Trophoblast cell (in vitro differentiated cells and primary cell): ENCODE measurements at regions not wholly inside any gene's neighbourhood (a gene's known extent, or its start where the extent isn't known, plus 50 kb on each side); places are given as distances from the start of the nearest gene placed in this dataset.
A peak's percentile ranks its signal among the peaks of the same experiment; 100 is the strongest.

Source experiments
- DNase-seq, 2 donors: peaks; one replicate each; pipeline ENCODE4 v3.0.0-alpha.2; 2016
- H2AFZ ChIP-seq: 2 replicates; pipeline ENCODE4 v1.6.1; 2013; ENCODE audit warnings: low read length, moderate library complexity, mild to moderate bottlenecking; ENCODE audit not compliant: insufficient read depth, poor library complexity
- H2AK5ac ChIP-seq: 2 replicates; pipeline ENCODE4 v1.6.1; 2013; ENCODE audit warnings: mild to moderate bottlenecking, low read length
- H2BK120ac ChIP-seq: 2 replicates; pipeline ENCODE4 v1.6.1; 2013; ENCODE audit warnings: low read length, mild to moderate bottlenecking, moderate library complexity; ENCODE audit not compliant: insufficient read depth, poor library complexity
- H2BK12ac ChIP-seq: 2 replicates; pipeline ENCODE4 v1.6.1; 2013; ENCODE audit warnings: mild to moderate bottlenecking, low read length, moderate library complexity
- H2BK5ac ChIP-seq: 2 replicates; pipeline ENCODE4 v1.6.1; 2013; ENCODE audit warnings: low read length, low read depth, moderate library complexity, mild to moderate bottlenecking; ENCODE audit not compliant: poor library complexity
- H3K14ac ChIP-seq: 2 replicates; pipeline ENCODE4 v1.6.1; 2013; ENCODE audit warnings: mild to moderate bottlenecking, low read length
- H3K18ac ChIP-seq: 2 replicates; pipeline ENCODE4 v1.6.1; 2013; ENCODE audit warnings: mild to moderate bottlenecking, low read length
- H3K23ac ChIP-seq: 2 replicates; pipeline ENCODE4 v1.6.1; 2013; ENCODE audit warnings: low read length
- H3K27ac ChIP-seq: 2 replicates; pipeline ENCODE4 v1.5.1; 2013; ENCODE audit warnings: low read depth, mild to moderate bottlenecking, inconsistent platforms, low read length, moderate library complexity
- H3K27me3 ChIP-seq: 2 replicates; pipeline ENCODE4 v1.6.1; 2013; ENCODE audit warnings: inconsistent platforms, mild to moderate bottlenecking, low read length, moderate library complexity; ENCODE audit not compliant: insufficient read depth
- H3K36me3 ChIP-seq, 2 experiments: 1 replicate in 1 of 2; 2 replicates in 1 of 2; pipeline ENCODE4 v1.6.1; 2013; ENCODE audit warnings: low read length in 2 of 2, mild to moderate bottlenecking in 2 of 2, moderate library complexity in 1 of 2; ENCODE audit not compliant: insufficient read depth in 2 of 2, control insufficient read depth in 1 of 2
- H3K4ac ChIP-seq: 2 replicates; pipeline ENCODE4 v1.6.1; 2013; ENCODE audit warnings: low read depth, mild to moderate bottlenecking, low read length, moderate library complexity
- H3K4me1 ChIP-seq, 2 experiments: 1 replicate in 1 of 2; 2 replicates in 1 of 2; pipeline ENCODE4 v1.6.1; 2013; ENCODE audit warnings: low read length in 2 of 2, mild to moderate bottlenecking in 2 of 2, moderate library complexity in 1 of 2; ENCODE audit not compliant: insufficient read depth in 2 of 2, control insufficient read depth in 1 of 2
- H3K4me2 ChIP-seq: 2 replicates; pipeline ENCODE4 v1.6.1; 2013; ENCODE audit warnings: inconsistent platforms, mild to moderate bottlenecking, low read length, moderate library complexity
- H3K4me3 ChIP-seq: 2 replicates; pipeline ENCODE4 v1.5.1; 2013; ENCODE audit warnings: mild to moderate bottlenecking, low read depth, low read length, inconsistent platforms
- H3K79me1 ChIP-seq: one replicate; pipeline ENCODE4 v1.6.1; 2013; ENCODE audit warnings: low read length
- H3K79me2 ChIP-seq: 2 replicates; pipeline ENCODE4 v1.6.1; 2013; ENCODE audit warnings: low read length, mild to moderate bottlenecking; ENCODE audit not compliant: control insufficient read depth, insufficient read depth, poor library complexity
- H3K9ac ChIP-seq: 2 replicates; pipeline ENCODE4 v1.6.1; 2013; ENCODE audit warnings: mild to moderate bottlenecking, low read length
- H3K9me3 ChIP-seq: 2 replicates; pipeline ENCODE4 v1.6.1; 2013; ENCODE audit warnings: low read depth, mild to moderate bottlenecking, control low read depth, inconsistent platforms, low read length; ENCODE audit not compliant: insufficient read depth
- H4K12ac ChIP-seq: 2 replicates; pipeline ENCODE4 v1.6.1; 2013; ENCODE audit warnings: low read depth, mild to moderate bottlenecking, low read length, moderate library complexity
- H4K8ac ChIP-seq: 2 replicates; pipeline ENCODE4 v1.6.1; 2013; ENCODE audit warnings: low read depth, mild to moderate bottlenecking, low read length, moderate library complexity
- H4K91ac ChIP-seq: one replicate; pipeline ENCODE4 v1.6.1; 2013; ENCODE audit warnings: low read depth, mild to moderate bottlenecking, low read length, moderate library complexity
- WGBS: extraction: QIAGEN DNeasy Blood & Tissue Kit; methylation state at CpG from one replicate; pipeline ENCODE4 v1.1.7; 2013; ENCODE audit warnings: missing lambda C conversion rate; ENCODE audit not compliant: insufficient read length, insufficient coverage; ENCODE audit errors: extremely low coverage; 5-methylcytosine and 5-hydroxymethylcytosine counted together

DNA sequence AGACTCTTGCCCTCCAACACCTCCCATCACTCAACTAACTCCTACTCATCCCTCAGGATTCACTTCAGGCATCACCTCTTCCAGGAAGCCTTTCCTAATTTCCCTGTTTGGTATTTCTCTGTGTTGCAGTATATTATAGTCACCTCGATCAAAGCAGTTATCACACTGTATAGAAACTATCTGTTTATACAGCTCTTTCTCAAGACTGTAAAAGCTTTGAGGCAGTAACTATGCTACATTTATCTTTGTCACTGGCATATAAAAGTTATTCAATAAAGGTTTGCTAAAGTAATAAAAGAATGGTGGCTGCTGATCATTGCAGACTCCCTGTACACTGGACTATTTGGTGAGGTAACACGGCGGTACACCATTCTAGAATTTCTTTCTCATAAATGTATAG, 284.9 kb downstream of the PAX3 start:
- no peak overlapping the region for H3K18ac ChIP-seq
- H2AK5ac ChIP-seq: no peak overlapping the region
- DNase-seq: no peak
- no peak overlapping the region for H4K91ac ChIP-seq
- no peak overlapping the region for H3K4me3 ChIP-seq
- H4K8ac ChIP-seq: no peak overlapping the region
- H2BK5ac ChIP-seq: no peak overlapping the region
- H4K12ac ChIP-seq: no peak overlapping the region
- H3K4me1 ChIP-seq: no peaks in the 10 kb centered on the region
- H3K9me3 ChIP-seq: no peaks in the 10 kb centered on the region
- no peak overlapping the region for H3K23ac ChIP-seq
- H3K79me2 ChIP-seq: no peaks in the 10 kb centered on the region
- no peak overlapping the region for H3K4ac ChIP-seq
- no peak overlapping the region for H3K27ac ChIP-seq
- H3K4me2 ChIP-seq: no peak overlapping the region
- no peak overlapping the region for H2BK12ac ChIP-seq
- no CpG with 5 or more reads among the region's 3 CpGs for WGBS
- no peak overlapping the region for H2AFZ ChIP-seq
- no peaks in the 10 kb centered on the region for H3K27me3 ChIP-seq
- H3K14ac ChIP-seq: no peak overlapping the region
- no peaks in the 10 kb centered on the region for H3K79me1 ChIP-seq
- H2BK120ac ChIP-seq: no peak overlapping the region
- no peaks in the 10 kb centered on the region for H3K36me3 ChIP-seq
- no peak overlapping the region for H3K9ac ChIP-seq

DNA sequence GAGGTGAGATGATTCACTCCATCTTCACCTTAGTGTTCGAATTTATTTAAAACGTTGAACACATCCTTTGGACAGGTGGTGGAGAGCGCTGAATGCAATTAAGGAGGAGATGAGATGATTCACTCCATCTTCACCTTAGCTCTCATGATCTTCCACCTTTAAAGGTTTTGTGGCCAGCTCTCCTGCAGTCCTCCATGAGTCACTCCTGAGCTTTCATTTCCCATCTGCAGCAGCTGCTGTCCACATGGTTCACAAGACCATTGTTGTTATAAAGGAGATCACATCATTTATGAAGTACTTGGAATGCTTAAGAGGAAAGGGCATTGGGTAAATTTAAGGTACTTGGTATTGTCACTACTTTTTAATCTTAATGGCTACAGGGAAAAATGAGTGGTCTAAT, 298.5 kb downstream of the PAX3 start:
- Histone ChIP-seq H3K18ac (no peak overlapping the region), H4K91ac (no peak overlapping the region), H3K23ac (no peak overlapping the region), H3K14ac (no peak overlapping the region), H3K4ac (no peak overlapping the region), H3K27ac (no peak overlapping the region), H4K8ac (no peak overlapping the region), H3K36me3 (no peaks in the 10 kb centered on the region), H3K9ac (no peak overlapping the region), H3K4me1 (peaks cover 4 to 5% of the 10 kb centered on the region in 2 experiments), H3K4me2 (no peak overlapping the region), H2AFZ (no peak overlapping the region), H3K9me3 (no peaks in the 10 kb centered on the region), H3K27me3 (no peaks in the 10 kb centered on the region), H3K4me3 (no peak overlapping the region), H3K79me2 (no peaks in the 10 kb centered on the region), H4K12ac (no peak overlapping the region), H2BK5ac (no peak overlapping the region), H3K79me1 (no peaks in the 10 kb centered on the region), H2AK5ac (no peak overlapping the region), H2BK12ac (no peak overlapping the region), H2BK120ac (no peak overlapping the region)
- WGBS: no CpG with 5 or more reads among the region's 3 CpGs
- peak; percentile 63 to 67 for DNase-seq

GRCh38 chr2:221999717-222000116, 299.1 kb downstream of the PAX3 start:
- Histone ChIP-seq H4K8ac (no peak overlapping the region), H4K91ac (no peak overlapping the region), H2BK120ac (no peak overlapping the region), H3K4ac (no peak overlapping the region), H3K23ac (no peak overlapping the region), H3K36me3 (no peaks in the 10 kb centered on the region), H3K27me3 (no peaks in the 10 kb centered on the region), H3K18ac (no peak overlapping the region), H2BK5ac (no peak overlapping the region), H3K4me3 (no peak overlapping the region), H3K9ac (no peak overlapping the region), H3K79me2 (no peaks in the 10 kb centered on the region), H3K9me3 (no peaks in the 10 kb centered on the region), H2AFZ (no peak overlapping the region), H4K12ac (no peak overlapping the region), H3K14ac (no peak overlapping the region), H3K4me2 (no peak overlapping the region), H2BK12ac (no peak overlapping the region), H3K79me1 (no peaks in the 10 kb centered on the region), H2AK5ac (no peak overlapping the region), H3K4me1 (peaks cover 4 to 5% of the 10 kb centered on the region in 2 experiments), H3K27ac (no peak overlapping the region)
- whole genome bisulfite sequencing: no CpG with 5 or more reads among the region's 6 CpGs
- peak; percentile 85 to 90 for DNase-seq

GRCh38 chr2:221999166-221999565, 299.6 kb downstream of the PAX3 start:
- Histone ChIP-seq H3K36me3 (no peaks in the 10 kb centered on the region), H3K79me1 (no peaks in the 10 kb centered on the region), H3K4ac (no peak overlapping the region), H2BK12ac (no peak overlapping the region), H3K4me1 (peaks cover 4 to 5% of the 10 kb centered on the region in 2 experiments), H3K9me3 (no peaks in the 10 kb centered on the region), H2AFZ (no peak overlapping the region), H3K4me3 (no peak overlapping the region), H3K14ac (no peak overlapping the region), H2BK5ac (no peak overlapping the region), H3K4me2 (no peak overlapping the region), H4K12ac (no peak overlapping the region), H2AK5ac (no peak overlapping the region), H4K8ac (no peak overlapping the region), H3K23ac (no peak overlapping the region), H3K18ac (no peak overlapping the region), H3K27me3 (no peaks in the 10 kb centered on the region), H2BK120ac (no peak overlapping the region), H3K27ac (no peak overlapping the region), H3K79me2 (no peaks in the 10 kb centered on the region), H4K91ac (no peak overlapping the region), H3K9ac (no peak overlapping the region)
- WGBS: no CpG with 5 or more reads among the region's 2 CpGs
- no peak for DNase-seq
